ENCODE measurements at regions not wholly inside any gene's neighbourhood (a gene's known extent, or its start where the extent isn't known, plus 50 kb on each side); places are given as distances from the start of the nearest gene placed in this dataset.

- DNase-seq: no peak
These were observed 184.9 kb downstream of the GLI2 start for GRCh38 chr2:120920454-120921148.

- no peak for DNase-seq
These were observed 185.8 kb downstream of the GLI2 start for GRCh38 chr2:120921457-120921856.

DNA sequence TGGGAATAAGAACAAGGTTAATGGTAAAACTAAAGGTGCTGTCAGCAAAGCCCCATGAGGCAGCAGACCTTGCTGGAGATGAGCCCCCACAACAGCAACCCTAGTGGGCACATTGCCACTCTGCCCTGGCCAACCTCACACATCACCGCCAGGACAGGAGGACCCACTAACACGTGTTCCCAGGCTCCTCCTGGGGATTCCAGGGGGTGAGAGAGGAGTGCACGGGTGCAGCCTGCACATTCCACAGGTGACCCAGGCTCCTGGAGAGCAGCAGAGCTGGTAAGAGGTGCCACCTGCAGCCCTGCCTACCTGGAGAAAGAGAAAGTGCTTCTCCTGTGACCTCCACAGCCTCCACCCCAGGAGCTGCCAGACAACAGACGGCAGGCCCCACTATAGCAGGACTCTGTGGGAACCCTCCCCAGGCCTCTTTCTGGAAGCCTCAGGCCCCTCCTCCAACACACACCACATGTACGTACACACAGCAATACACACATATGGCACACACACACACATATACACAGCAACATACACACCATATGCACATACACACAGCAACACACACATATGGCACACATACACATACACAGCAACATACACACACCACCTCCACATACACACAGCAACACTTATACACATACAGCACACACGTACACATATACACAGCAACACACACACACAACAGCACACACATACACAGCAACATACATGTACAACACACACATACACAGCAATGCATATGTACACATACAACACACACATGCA lies 187.1 kb downstream of the GLI2 start:
- DNase-seq: no peak

DNA sequence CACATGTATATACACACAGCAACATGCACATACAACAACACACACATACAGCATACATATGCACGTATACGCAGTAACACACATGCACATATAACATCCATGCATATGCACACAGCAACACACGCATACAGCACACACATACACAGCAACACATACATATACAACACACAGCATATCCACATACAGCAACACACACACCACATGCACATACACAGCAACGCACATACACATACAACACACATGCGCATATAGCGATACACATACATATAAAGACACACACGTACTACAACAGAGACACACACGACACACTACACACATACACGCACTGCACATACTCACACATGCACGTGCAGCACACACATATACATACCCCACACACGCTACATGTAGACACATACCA lies 187.8 kb downstream of the GLI2 start:
- DNase-seq: no peak

DNA sequence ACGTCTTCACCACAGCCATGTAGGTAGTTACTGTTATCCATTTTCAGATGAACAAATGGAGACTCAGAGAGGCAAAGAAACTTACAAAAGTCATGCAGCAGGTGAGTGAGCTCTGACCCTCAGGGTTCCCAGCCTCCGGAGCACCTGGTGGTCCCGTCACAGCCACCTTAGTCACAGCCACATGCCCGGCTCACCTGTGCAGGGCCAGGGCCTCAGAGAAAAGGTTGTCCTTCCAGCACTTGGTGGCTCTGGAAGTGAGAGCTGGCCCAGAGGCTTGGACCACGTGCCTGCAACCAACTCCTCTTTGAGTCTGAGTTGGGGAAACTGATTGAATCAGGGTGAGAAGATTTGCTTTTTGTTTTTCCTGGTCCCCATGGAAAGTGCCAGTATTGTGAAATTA lies 189.3 kb downstream of the GLI2 start:
- DNase-seq: no peak

- DNase-seq: no peak
These were observed 191.0 kb downstream of the GLI2 start for GRCh38 chr2:120926463-120927264.

GRCh38 chr2:120927265-120927628 lies 191.6 kb downstream of the GLI2 start:
- no peak for DNase-seq

GRCh38 chr2:120929829-120930228 lies 194.2 kb downstream of the GLI2 start:
- DNase-seq: no peak

DNA sequence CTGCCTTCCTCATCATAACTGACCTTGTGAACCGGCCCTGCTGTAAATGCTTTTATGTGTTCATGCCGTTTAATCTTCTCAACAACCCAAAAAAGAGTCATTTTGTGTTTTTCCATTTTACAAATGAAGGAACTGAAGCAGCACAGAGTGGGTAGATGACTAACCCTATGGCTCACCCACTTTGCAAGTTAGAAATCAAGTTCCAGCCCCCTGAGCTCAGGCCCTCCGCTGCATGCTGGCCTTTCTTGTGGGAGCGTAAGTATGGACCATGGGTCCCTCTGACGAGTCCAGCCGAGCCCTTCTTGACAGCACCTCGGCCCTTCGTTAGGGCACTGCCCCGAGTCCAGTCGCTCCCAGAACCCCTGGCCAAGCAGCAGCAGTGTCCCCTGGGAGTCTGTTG lies 194.6 kb downstream of the GLI2 start:
- no peak for DNase-seq

GRCh38 chr2:120930864-120931263 lies 195.2 kb downstream of the GLI2 start:
- no peak for DNase-seq

DNA sequence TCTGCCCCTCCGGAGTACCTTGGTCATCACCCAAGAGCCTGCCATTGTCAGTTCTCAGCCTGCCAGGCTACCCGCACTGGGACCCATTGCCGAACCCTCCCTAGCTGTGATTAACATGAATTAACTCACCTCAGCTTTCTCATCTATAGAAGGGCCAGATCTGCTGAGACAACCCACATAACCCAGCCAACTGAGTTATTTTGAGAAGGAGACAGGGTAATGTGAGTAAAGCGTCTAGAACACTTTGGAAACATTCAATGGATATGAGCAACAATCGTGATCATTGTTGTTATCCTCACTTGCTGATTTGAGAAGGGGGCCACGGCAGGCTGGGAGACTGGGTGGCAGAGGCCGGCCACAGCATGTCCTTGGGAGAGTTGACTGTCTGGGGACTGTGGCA lies 196.8 kb downstream of the GLI2 start:
- DNase-seq: no peak

DNA sequence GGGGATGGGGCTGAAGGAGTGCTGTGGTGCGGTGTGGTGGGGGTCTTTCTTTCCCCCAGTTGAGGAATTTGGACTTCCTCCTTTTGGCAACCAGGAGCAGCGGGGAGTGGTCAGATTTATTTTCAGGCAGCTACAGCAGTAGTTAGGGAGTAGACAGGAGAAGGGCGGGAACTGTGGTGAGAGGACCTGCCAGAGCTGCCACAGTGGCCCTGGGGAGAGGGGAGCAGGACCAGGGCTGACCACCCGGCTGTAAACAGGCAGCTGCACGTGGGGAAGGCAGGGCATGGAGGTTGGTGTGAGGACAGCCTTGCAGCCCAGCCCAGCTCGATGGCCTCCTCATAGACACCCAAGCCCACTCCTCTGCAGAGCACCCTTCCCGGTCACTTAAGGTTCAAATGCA lies 197.2 kb downstream of the GLI2 start:
- no peak for DNase-seq

DNA sequence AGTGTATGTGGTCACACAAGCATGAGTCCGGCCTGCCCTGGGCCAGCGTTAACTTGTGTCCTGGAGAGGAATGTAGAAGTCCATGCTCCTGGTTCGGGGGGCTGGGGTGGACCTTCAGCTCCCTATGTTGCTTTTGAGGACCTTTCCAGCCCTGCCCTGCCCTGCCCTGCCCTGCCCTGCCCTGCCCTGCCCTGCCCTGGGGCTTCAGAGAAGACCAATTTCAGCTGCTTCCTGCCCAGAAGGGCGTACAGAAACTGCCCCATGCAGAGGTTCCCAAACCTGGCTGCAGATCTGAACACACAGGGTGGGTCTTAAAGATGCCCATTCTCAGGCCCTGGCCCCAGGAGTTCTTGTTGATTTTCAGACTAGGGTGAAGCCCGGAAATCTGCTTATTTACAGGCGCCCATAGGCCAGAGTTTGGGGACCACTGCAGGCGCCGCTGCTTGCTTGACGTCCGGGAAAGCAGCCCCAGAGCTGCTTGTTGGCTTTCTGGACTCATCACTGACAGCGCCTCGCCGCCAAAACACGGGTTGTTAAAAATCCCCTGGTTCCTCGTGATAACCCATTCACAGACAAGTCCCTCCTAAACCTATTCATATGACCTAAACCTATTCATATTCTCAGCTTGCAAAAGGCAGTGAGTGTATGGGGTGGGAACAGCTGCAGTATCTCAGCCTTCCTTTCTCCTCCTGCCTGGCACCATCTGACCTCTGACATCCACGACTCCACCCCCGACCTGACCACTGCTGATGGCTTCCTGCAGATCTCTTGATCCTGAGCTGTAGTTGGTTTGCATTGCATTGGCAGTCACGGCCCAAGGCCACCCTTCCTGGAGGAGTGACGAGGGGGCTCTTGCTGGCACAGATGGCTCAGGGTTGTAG lies 198.3 kb downstream of the GLI2 start:
- DNase-seq: no peak

GRCh38 chr2:120934574-120935338 lies 199.1 kb downstream of the GLI2 start:
- no peak for DNase-seq

GRCh38 chr2:120935339-120936313 lies 200.0 kb downstream of the GLI2 start:
- no peak for DNase-seq

DNA sequence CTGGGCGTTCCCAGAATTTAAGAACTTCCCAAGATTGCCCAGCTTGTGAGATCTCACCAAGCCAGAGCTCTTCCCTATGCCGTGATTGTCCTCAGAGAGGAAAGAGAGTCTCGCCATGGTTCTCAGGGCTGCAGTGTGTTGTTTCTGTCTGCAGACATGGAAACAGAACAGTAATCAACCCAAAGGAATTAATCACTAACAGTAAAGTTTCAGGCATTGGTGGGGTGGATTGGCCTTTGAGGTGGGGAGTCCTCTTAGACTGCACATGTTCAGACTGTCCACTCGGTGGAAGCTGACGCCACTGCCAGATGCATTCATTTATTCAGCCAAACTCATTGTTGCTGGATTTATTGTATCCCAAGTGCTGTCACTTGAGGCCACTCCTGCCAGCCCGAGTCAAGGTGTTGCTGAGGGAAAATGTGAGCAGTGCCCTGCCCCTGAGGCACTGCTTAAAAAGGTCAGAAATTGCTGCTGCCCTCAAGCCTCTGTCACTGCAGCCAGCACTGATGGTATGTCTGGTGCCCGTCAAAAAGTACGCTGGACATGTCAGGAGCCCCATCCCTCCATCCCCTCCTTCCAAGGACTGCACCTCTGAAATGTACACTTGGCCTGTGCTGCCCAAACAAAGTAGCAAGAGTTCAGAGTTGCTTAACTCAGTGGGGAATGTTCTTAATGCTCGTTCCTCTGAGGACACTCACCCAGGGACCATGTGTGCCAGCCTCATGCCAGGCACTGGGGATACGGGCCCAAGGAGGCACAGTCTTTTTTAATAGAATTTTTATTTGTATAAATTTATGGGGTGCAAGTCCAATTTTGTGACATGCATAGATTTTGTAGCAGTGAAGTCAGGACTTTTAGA lies 201.0 kb downstream of the GLI2 start:
- no peak for DNase-seq

GRCh38 chr2:120937686-120938044 lies 202.0 kb downstream of the GLI2 start:
- DNase-seq: no peak

DNA sequence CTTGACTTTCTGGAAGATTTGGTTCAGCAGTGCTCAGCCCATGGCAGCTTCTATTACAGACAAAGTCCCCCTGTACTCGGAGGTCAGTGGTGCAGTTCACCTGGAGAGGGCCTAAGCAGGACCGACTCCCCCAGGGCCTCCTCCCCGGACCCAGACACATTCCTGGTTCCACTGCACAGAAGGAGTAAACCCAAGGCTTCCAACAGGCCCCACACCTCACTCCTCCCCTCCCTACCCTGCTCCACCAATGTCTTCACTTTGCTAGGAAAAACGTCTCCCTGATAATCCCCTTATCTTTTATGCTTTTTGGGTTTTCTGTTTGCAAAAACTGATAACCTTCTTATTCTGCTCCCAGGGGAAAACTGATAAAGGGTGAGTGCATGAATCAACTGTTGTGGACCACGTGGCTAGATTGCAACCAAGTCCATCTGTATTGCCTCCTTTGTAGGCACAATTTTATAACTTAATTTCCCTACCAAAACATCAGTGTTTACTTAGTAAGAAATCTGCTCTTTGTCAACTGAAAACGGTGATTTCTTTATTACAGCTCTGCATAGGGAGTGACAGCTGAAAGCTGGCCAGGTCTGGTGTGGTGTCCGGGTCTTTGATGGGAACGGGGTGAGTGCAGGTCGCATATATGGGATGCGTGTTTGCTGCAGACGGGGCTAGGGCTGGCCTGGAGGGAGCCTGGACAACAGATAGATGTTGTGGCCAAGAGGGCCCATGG lies 202.5 kb downstream of the GLI2 start:
- no peak for DNase-seq
